Parathyroid adenoma (tissue), 2 donors: ENCODE measurements at regions not wholly inside any gene's neighbourhood (a gene's known extent, or its start where the extent isn't known, plus 50 kb on each side); places are given as distances from the start of the nearest gene placed in this dataset.

Experiments
- H2AFZ ChIP-seq: fragments of 300-600 bp; sonication (generic); one replicate; pipeline ENCODE4 v1.7.0; 2017; ENCODE audit warnings: antibody characterized with exemption, mild to moderate bottlenecking
- H3K27ac ChIP-seq: fragments of 300-600 bp; sonication (generic); one replicate; pipeline ENCODE4 v1.7.0; 2017
- H3K27me3 ChIP-seq: fragments of 300-600 bp; sonication (generic); one replicate; pipeline ENCODE4 v1.7.0; 2017; ENCODE audit warnings: low read length; ENCODE audit not compliant: control insufficient read depth, insufficient read depth
- H3K36me3 ChIP-seq: fragments of 300-600 bp; sonication (generic); one replicate; pipeline ENCODE4 v1.7.0; 2017; ENCODE audit warnings: low read length; ENCODE audit not compliant: control insufficient read depth, insufficient read depth
- H3K4me1 ChIP-seq: fragments of 300-600 bp; sonication (generic); one replicate; pipeline ENCODE4 v1.7.0; 2017; ENCODE audit warnings: control low read depth
- H3K4me2 ChIP-seq: fragments of 300-600 bp; sonication (generic); one replicate; pipeline ENCODE4 v1.7.0; 2017; ENCODE audit warnings: low read length
- H3K4me3 ChIP-seq: fragments of 300-600 bp; sonication (generic); one replicate; pipeline ENCODE4 v1.7.0; 2017; ENCODE audit warnings: low read depth, low read length
- H3K79me2 ChIP-seq: fragments of 300-600 bp; sonication (generic); one replicate; pipeline ENCODE4 v1.7.0; 2017; ENCODE audit warnings: control low read depth
- H3K9ac ChIP-seq: fragments of 300-600 bp; sonication (generic); one replicate; pipeline ENCODE4 v1.7.0; 2017; ENCODE audit warnings: mild to moderate bottlenecking
- H3K9me3 ChIP-seq: fragments of 300-600 bp; sonication (generic); one replicate; pipeline ENCODE4 v1.7.0; 2017; ENCODE audit warnings: low read length; ENCODE audit not compliant: control insufficient read depth
- TF ChIP-seq, protein P1 (sequence below): fragments of 300-600 bp; sonication (generic); IDR thresholded peaks from one replicate; pipeline ENCODE4 v1.7.0; 2017; ENCODE audit warnings: antibody characterized with exemption, mild to moderate bottlenecking
- donor health status: primary hyperparathyroidism.

DNA sequence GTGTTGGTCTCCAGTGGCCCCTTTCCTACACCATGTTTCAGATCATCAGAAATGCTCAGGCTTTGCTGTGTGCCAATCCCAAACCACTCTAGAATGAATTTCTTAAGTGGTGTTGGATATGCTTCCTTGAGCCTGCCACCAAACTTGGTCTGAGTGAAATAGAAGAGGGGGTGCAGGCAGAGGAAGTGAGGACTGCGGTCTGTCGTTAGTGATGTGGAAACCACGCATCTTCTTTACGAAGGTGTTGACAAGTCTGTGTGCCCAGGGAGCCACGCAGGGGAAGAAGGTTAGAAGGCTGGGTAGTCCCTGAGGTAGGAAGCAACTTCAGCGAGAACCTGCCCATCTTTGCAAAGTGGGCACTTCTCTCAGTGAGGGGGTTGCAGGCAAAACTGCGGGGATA is 187.4 kb upstream of the NAV2 start:
- TF ChIP-seq, protein P1, sequence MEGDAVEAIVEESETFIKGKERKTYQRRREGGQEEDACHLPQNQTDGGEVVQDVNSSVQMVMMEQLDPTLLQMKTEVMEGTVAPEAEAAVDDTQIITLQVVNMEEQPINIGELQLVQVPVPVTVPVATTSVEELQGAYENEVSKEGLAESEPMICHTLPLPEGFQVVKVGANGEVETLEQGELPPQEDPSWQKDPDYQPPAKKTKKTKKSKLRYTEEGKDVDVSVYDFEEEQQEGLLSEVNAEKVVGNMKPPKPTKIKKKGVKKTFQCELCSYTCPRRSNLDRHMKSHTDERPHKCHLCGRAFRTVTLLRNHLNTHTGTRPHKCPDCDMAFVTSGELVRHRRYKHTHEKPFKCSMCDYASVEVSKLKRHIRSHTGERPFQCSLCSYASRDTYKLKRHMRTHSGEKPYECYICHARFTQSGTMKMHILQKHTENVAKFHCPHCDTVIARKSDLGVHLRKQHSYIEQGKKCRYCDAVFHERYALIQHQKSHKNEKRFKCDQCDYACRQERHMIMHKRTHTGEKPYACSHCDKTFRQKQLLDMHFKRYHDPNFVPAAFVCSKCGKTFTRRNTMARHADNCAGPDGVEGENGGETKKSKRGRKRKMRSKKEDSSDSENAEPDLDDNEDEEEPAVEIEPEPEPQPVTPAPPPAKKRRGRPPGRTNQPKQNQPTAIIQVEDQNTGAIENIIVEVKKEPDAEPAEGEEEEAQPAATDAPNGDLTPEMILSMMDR: no peak
- H3K4me3 ChIP-seq: no peak overlapping the region
- H3K27ac ChIP-seq: no peak overlapping the region
- H3K79me2 ChIP-seq: no peaks in the 10 kb centered on the region
- H3K27me3 ChIP-seq: no peaks in the 10 kb centered on the region
- H3K36me3 ChIP-seq: no peaks in the 10 kb centered on the region
- H3K4me2 ChIP-seq: no peak overlapping the region
- no peaks in the 10 kb centered on the region for H3K9me3 ChIP-seq
- no peak overlapping the region for H3K9ac ChIP-seq
- H2AFZ ChIP-seq: no peak overlapping the region
- H3K4me1 ChIP-seq: no peaks in the 10 kb centered on the region

DNA sequence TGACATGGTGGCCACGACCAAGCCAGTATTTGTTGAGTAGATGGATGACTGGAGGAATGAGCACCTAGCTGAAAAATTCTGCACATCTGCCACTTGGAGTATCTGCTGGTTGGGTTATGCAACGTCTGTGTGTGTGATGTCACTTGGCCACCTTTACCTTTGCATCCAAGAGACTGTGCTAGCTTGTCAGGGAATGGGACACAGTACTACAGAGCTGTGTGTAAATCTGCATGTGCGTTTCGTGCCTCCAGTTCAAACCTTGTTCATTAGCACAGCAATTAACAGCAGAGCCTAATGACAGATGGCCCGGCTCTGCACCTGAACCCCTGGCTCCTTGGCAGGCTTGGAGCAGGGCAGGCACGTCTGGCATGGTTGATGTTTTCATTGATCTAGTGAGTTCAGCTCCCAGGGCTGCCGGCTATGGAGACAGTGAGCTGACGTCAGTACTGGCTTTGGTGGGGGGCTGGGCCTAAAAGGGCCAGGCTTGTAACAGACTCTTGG is 188.4 kb upstream of the NAV2 start:
- Histone ChIP-seq H3K9ac (no peak overlapping the region), H3K4me2 (no peak overlapping the region), H3K27me3 (no peaks in the 10 kb centered on the region), H3K36me3 (no peaks in the 10 kb centered on the region), H3K9me3 (no peaks in the 10 kb centered on the region), H3K4me3 (no peak overlapping the region), H2AFZ (peak overlapping the region; percentile 38), H3K4me1 (no peaks in the 10 kb centered on the region), H3K27ac (no peak overlapping the region), H3K79me2 (no peaks in the 10 kb centered on the region)
- TF ChIP-seq, protein P1: no peak

DNA sequence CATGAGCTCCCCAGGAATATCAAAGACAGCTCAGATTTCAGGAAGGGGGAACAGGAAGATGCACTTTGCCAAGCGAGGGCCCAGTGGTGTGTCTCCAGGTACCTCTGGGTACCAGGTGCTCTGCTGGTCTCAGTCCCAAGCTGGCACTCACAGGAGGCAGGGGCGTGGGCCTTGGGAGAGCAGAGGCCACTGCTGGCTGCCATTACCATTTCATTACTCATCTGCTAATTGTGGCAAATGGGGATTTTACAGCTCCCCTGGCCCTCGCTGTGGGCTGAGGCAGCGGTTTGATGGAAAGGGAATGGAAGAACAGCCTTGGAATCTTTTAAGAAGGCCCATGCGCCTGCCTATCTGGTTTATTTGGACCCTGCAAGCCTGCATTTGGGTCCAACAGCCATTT is 192.0 kb upstream of the NAV2 start:
- no peaks in the 10 kb centered on the region for H3K27me3 ChIP-seq

DNA sequence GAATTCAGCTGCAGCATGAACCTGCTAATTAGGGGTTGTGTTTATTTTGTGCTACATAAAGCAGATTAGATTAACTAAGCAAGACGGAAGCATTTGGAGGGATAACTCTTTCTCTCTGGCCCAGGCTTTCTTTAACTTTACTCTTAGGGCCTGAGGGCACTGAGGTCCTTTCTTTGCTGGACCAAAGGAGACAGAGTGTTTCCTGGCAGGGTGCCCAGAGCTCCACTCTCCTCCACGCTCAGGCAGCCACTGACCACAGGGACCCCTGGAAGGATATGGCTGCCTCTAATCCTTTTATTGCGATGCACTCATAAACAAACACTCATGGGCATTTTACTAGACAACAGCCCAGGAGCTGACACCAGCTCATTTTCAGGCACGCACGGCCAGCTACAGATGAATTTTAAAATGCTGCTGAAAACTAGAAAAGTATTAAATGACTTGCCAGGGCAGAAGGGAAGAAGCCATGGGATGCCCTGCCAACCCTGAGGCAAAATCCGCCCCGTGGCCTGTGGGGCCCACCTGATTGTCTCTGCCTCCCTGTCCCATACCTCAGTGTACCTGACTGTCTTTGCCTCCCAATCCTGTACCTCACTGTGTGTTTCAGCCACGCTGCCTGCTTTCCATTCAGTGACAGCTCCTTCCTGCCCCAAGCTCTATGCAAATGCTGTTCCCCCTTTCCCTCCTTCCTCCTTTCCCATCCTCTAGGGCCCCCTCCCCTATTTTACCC is 192.6 kb upstream of the NAV2 start:
- TF ChIP-seq, protein P1: no peak
- H3K4me1 ChIP-seq: no peaks in the 10 kb centered on the region
- H3K36me3 ChIP-seq: no peaks in the 10 kb centered on the region
- no peak overlapping the region for H2AFZ ChIP-seq
- no peak overlapping the region for H3K4me3 ChIP-seq
- H3K79me2 ChIP-seq: no peaks in the 10 kb centered on the region
- H3K9me3 ChIP-seq: no peaks in the 10 kb centered on the region
- H3K4me2 ChIP-seq: no peak overlapping the region
- no peaks in the 10 kb centered on the region for H3K27me3 ChIP-seq
- no peak overlapping the region for H3K27ac ChIP-seq
- H3K9ac ChIP-seq: no peak overlapping the region

More for the DNA sequence above, 192.0 kb upstream of the NAV2 start:
- Histone ChIP-seq H3K36me3 (no peaks in the 10 kb centered on the region), H3K79me2 (no peaks in the 10 kb centered on the region), H3K27ac (no peak overlapping the region), H2AFZ (no peak overlapping the region), H3K9ac (no peak overlapping the region), H3K4me3 (no peak overlapping the region), H3K4me1 (no peaks in the 10 kb centered on the region), H3K4me2 (no peak overlapping the region), H3K9me3 (no peaks in the 10 kb centered on the region)
- TF ChIP-seq, protein P1: no peak

DNA sequence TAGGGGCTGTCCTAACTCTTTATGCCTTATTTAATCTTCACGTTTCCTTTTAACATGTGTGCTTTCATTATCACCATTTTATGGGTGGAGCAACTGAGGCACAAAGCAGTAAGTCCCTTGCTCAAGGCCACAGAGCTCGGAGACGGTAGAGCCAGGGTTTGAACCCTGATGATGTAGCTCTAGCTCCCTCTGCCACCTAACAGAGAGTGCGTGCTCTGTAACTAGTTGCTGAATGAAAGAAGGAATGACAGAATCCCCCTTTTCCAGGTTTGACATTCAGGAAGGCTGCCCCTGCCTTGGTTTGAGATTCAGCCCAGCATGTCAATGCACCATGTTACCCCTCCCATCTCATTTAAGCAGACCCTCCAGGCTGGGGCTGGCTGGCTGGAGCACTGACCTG is 193.3 kb upstream of the NAV2 start:
- no peaks in the 10 kb centered on the region for H3K36me3 ChIP-seq
- no peak overlapping the region for H3K9ac ChIP-seq
- no peaks in the 10 kb centered on the region for H3K9me3 ChIP-seq
- H3K4me2 ChIP-seq: no peak overlapping the region
- no peaks in the 10 kb centered on the region for H3K79me2 ChIP-seq
- TF ChIP-seq, protein P1: no peak
- no peak overlapping the region for H2AFZ ChIP-seq
- no peaks in the 10 kb centered on the region for H3K4me1 ChIP-seq
- no peaks in the 10 kb centered on the region for H3K27me3 ChIP-seq
- no peak overlapping the region for H3K27ac ChIP-seq
- H3K4me3 ChIP-seq: no peak overlapping the region
